Hematopoietic multipotent progenitor cell treated with erythropoietin and hydrocortisone succinate and interleukin-3 and kit ligand, for 6 days (in vitro differentiated cells): ENCODE measurements at regions not wholly inside any gene's neighbourhood (a gene's known extent, or its start where the extent isn't known, plus 50 kb on each side); places are given as distances from the start of the nearest gene placed in this dataset.
"Not testable (repeated sequence)": the region's sequence is repeated elsewhere in the genome, so short reads cannot be mapped to it uniquely, and the experiment has no call there.

Experiments
- DNase-seq: peaks from one replicate; pipeline ENCODE4 v3.0.0-alpha.2; 2015

GRCh38 chr5:36786448-36787012 lies 90.0 kb upstream of the NIPBL start:
- no peak for DNase-seq

GRCh38 chr5:36787365-36788093 lies 89.0 kb upstream of the NIPBL start:
- DNase-seq = peak; percentile 11

GRCh38 chr5:36790847-36791246 lies 85.7 kb upstream of the NIPBL start:
- no peak for DNase-seq

GRCh38 chr5:36792560-36793180 lies 83.9 kb upstream of the NIPBL start:
- DNase-seq = no peak

- no peak for DNase-seq
These were observed 81.2 kb upstream of the NIPBL start for GRCh38 chr5:36795366-36795765.

GRCh38 chr5:36796155-36796554 lies 80.4 kb upstream of the NIPBL start:
- no peak for DNase-seq

GRCh38 chr5:36801523-36801922 lies 75.0 kb upstream of the NIPBL start:
- no peak for DNase-seq

- DNase-seq = no peak
These were observed 74.4 kb upstream of the NIPBL start for GRCh38 chr5:36802187-36802586.

GRCh38 chr5:36813249-36813648 lies 63.3 kb upstream of the NIPBL start:
- DNase-seq = not testable (repeated sequence)

GRCh38 chr5:36815871-36816270 lies 60.7 kb upstream of the NIPBL start:
- peak; percentile 17 for DNase-seq

- peak; percentile 75 for DNase-seq
These were observed 55.7 kb upstream of the NIPBL start for GRCh38 chr5:36820900-36821299.

- no peak for DNase-seq
These were observed 49.9 kb upstream of the NIPBL start for GRCh38 chr5:36826694-36827093.
